Astrocyte (in vitro differentiated cells and primary cell): ENCODE measurements at regions not wholly inside any gene's neighbourhood (a gene's known extent, or its start where the extent isn't known, plus 50 kb on each side); places are given as distances from the start of the nearest gene placed in this dataset.

Experiments
- DNase-seq: peaks from one replicate; pipeline ENCODE4 v3.0.0-alpha.2; 2010; ENCODE audit warnings: low read depth
- FAIRE-seq: peaks from 2 replicates; lab custom pipeline; 2011; peaks lifted over from hg19 to GRCh38; lab: Jason Lieb, UNC
- H2AFZ ChIP-seq: 2 replicates; pipeline ENCODE4 v1.6.0; 2012; ENCODE audit warnings: low read depth, low read length, inconsistent platforms
- H3K27ac ChIP-seq: 2 replicates; pipeline ENCODE4 v1.5.1; 2011; ENCODE audit warnings: low read depth, low read length, inconsistent platforms
- H3K27me3 ChIP-seq: 2 replicates; pipeline ENCODE4 v1.6.0; 2011; ENCODE audit warnings: low read length, inconsistent platforms; ENCODE audit not compliant: insufficient read depth
- H3K36me3 ChIP-seq: 2 replicates; pipeline ENCODE4 v1.5.1; 2011; ENCODE audit warnings: low read length, inconsistent platforms; ENCODE audit not compliant: insufficient read depth
- H3K4me1 ChIP-seq: 2 replicates; pipeline ENCODE4 v1.5.1; 2011; ENCODE audit warnings: low read length, inconsistent platforms; ENCODE audit not compliant: insufficient read depth
- H3K4me2 ChIP-seq: 2 replicates; pipeline ENCODE4 v1.6.0; 2012; ENCODE audit warnings: low read length, inconsistent platforms
- H3K4me3 ChIP-seq: 2 replicates; pipeline ENCODE4 v1.5.1; 2011; ENCODE audit warnings: low read depth, mild to moderate bottlenecking, low read length, inconsistent platforms; ENCODE audit not compliant: insufficient read depth
- H3K79me2 ChIP-seq: 2 replicates; pipeline ENCODE4 v1.6.0; 2012; ENCODE audit warnings: mild to moderate bottlenecking, low read length, inconsistent platforms; ENCODE audit not compliant: insufficient read depth
- H3K9ac ChIP-seq: 2 replicates; pipeline ENCODE4 v1.6.0; 2012; ENCODE audit warnings: mild to moderate bottlenecking, low read length, inconsistent platforms
- H3K9me3 ChIP-seq: 2 replicates; pipeline ENCODE4 v1.5.1; 2012; ENCODE audit warnings: low read depth, mild to moderate bottlenecking, low read length, inconsistent platforms; ENCODE audit not compliant: insufficient read depth
- H4K20me1 ChIP-seq: 2 replicates; pipeline ENCODE4 v1.6.0; 2012; ENCODE audit warnings: low read length, inconsistent platforms; ENCODE audit not compliant: insufficient read depth
- H3K27ac Mint-ChIP-seq: one replicate; pipeline ENCODE4 v1.8.0; 2021; ENCODE audit warnings: mild to moderate bottlenecking, mixed read lengths; ENCODE audit not compliant: unreplicated experiment
- H3K27me3 Mint-ChIP-seq: one replicate; pipeline ENCODE4 v1.8.0; 2021; ENCODE audit warnings: low read depth, mixed read lengths; ENCODE audit not compliant: unreplicated experiment
- H3K36me3 Mint-ChIP-seq: one replicate; pipeline ENCODE4 v1.8.0; 2021; ENCODE audit warnings: low read depth, mixed read lengths; ENCODE audit not compliant: unreplicated experiment
- H3K4me1 Mint-ChIP-seq: one replicate; pipeline ENCODE4 v1.8.0; 2021; ENCODE audit warnings: low read depth, mixed read lengths; ENCODE audit not compliant: unreplicated experiment
- H3K4me3 Mint-ChIP-seq: one replicate; pipeline ENCODE4 v1.8.0; 2021; ENCODE audit warnings: mild to moderate bottlenecking, moderate library complexity, mixed read lengths; ENCODE audit not compliant: unreplicated experiment
- H3K9me3 Mint-ChIP-seq: one replicate; pipeline ENCODE4 v1.8.0; 2021; ENCODE audit warnings: mild to moderate bottlenecking, mixed read lengths; ENCODE audit not compliant: unreplicated experiment
- EZH2 ChIP-seq: IDR thresholded peaks from 2 replicates; pipeline ENCODE4 v1.6.1; 2012; ENCODE audit warnings: mild to moderate bottlenecking, low read length, inconsistent platforms; ENCODE audit not compliant: insufficient read depth
- TF ChIP-seq, protein P1 (sequence below): IDR thresholded peaks from 2 replicates; pipeline ENCODE4 v1.5.1; 2011; ENCODE audit warnings: low read depth, mild to moderate bottlenecking, inconsistent platforms, low read length, moderate library complexity; ENCODE audit not compliant: insufficient read depth

DNA sequence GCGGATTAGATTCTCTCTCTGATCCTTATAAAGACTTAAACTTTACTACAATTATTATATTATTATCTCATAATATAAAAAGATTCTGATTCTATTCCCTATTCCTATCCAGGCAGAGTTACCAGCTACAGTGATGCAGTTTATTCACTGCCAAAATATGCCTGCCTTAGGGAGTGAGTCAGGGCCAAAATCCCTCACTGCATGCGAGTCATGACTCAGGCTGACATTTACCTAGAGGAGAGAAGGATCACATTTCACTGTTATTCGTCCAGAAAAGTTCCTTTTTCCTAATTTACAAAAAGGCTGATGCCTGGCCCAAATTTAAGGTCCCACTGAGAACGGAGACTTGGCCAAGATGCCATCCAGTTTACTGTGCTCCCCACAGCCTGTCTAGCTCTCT, 168.5 kb upstream of the LDB2 start:
- Histone ChIP-seq H3K9ac (peak overlapping the region; percentile 65), H3K4me3 (peak overlapping the region; percentile 39), H3K9me3 (no peaks in the 10 kb centered on the region), H3K79me2 (no peaks in the 10 kb centered on the region), H3K27ac (peak overlapping the region; percentile 86), H3K4me2 (peak overlapping the region; percentile 77), H3K4me1 (peaks cover 35% of the 10 kb centered on the region), H4K20me1 (no peaks in the 10 kb centered on the region), H2AFZ (peak overlapping the region; percentile 70), H3K27me3 (no peaks in the 10 kb centered on the region), H3K36me3 (no peaks in the 10 kb centered on the region)
- DNase-seq (peak; percentile 92), FAIRE-seq (peak; percentile 94)
- Mint-ChIP-seq H3K4me3 (no peak overlapping the region), H3K27ac (peak overlapping the region; percentile 70), H3K4me1 (peaks cover 17% of the 10 kb centered on the region), H3K27me3 (no peaks in the 10 kb centered on the region), H3K9me3 (peaks cover 2% of the 10 kb centered on the region), H3K36me3 (no peaks in the 10 kb centered on the region)
- TF ChIP-seq, protein P1, sequence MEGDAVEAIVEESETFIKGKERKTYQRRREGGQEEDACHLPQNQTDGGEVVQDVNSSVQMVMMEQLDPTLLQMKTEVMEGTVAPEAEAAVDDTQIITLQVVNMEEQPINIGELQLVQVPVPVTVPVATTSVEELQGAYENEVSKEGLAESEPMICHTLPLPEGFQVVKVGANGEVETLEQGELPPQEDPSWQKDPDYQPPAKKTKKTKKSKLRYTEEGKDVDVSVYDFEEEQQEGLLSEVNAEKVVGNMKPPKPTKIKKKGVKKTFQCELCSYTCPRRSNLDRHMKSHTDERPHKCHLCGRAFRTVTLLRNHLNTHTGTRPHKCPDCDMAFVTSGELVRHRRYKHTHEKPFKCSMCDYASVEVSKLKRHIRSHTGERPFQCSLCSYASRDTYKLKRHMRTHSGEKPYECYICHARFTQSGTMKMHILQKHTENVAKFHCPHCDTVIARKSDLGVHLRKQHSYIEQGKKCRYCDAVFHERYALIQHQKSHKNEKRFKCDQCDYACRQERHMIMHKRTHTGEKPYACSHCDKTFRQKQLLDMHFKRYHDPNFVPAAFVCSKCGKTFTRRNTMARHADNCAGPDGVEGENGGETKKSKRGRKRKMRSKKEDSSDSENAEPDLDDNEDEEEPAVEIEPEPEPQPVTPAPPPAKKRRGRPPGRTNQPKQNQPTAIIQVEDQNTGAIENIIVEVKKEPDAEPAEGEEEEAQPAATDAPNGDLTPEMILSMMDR, result no peak
- no peak for TF ChIP-seq EZH2

DNA sequence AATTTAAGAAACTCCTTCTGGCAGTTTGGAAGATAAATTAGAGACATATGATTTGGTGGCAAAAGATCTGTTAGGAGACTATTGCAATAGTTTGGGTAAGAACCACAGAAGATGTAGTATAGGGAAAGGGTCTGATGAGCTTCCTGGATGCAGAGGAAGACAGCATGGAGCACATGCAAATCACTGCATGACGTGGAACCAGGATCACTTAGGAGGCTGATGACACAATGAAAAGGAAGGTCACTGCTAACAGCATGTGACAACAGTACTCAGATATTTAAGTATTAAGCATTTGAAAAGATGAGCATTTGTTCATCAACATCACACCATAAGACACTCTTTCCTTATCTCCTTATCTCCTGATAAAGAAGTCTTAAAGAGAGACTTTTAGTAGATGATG, 167.8 kb upstream of the LDB2 start:
- H3K4me2 ChIP-seq, result peak overlapping the region; percentile 24
- H3K27ac Mint-ChIP-seq, result peak overlapping the region; percentile 75

DNA sequence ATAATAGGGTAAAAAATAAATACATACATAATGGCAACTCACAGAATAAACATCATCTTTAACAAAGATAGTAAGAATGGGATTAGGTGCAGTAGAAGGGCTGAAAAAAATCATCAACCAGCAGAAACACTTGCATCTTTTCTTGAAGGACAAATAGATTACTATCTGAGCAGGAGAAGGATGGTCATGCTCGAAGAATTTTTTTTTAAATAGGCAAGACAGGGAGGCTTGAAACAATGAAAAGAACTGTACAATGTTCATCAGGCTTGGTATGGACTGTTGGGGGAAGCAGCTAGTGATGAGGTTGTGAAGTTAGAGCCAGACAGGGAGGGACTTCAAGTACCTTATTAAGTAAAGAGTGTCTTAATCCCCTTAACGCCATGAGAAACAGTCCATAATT, 167.4 kb upstream of the LDB2 start:
- H3K27ac Mint-ChIP-seq, result no peak overlapping the region
- Histone ChIP-seq H3K9ac (no peak overlapping the region), H3K27ac (peak overlapping the region; percentile 78), H3K36me3 (no peaks in the 10 kb centered on the region), H3K4me2 (no peak overlapping the region), H4K20me1 (no peaks in the 10 kb centered on the region), H3K4me3 (no peak overlapping the region), H3K79me2 (no peaks in the 10 kb centered on the region), H3K4me1 (peaks cover 35% of the 10 kb centered on the region), H2AFZ (no peak overlapping the region), H3K27me3 (no peaks in the 10 kb centered on the region), H3K9me3 (no peaks in the 10 kb centered on the region)
- H3K9me3 Mint-ChIP-seq, result peaks cover 2% of the 10 kb centered on the region
- H3K27me3 Mint-ChIP-seq, result no peaks in the 10 kb centered on the region
- DNase-seq (peak; percentile 21), FAIRE-seq (no peak)
- no peaks in the 10 kb centered on the region for H3K36me3 Mint-ChIP-seq
- peaks cover 17% of the 10 kb centered on the region for H3K4me1 Mint-ChIP-seq
- no peak for TF ChIP-seq EZH2
- TF ChIP-seq, protein P1, result no peak
- no peak overlapping the region for H3K4me3 Mint-ChIP-seq

More for the DNA sequence above, 167.8 kb upstream of the LDB2 start:
- H3K4me1 Mint-ChIP-seq, result peaks cover 17% of the 10 kb centered on the region
- H3K27me3 ChIP-seq, result no peaks in the 10 kb centered on the region
- H3K4me3 Mint-ChIP-seq, result no peak overlapping the region
- peak overlapping the region; percentile 48 for H3K9ac ChIP-seq
- no peak for TF ChIP-seq EZH2
- TF ChIP-seq, protein P1, result no peak
- FAIRE-seq (peak; percentile 9), DNase-seq (peak; percentile 32)
- H4K20me1 ChIP-seq, result no peaks in the 10 kb centered on the region
- peak overlapping the region; percentile 78 for H3K27ac ChIP-seq
- H3K79me2 ChIP-seq, result no peaks in the 10 kb centered on the region
- no peak overlapping the region for H3K4me3 ChIP-seq
- H3K9me3 ChIP-seq, result no peaks in the 10 kb centered on the region
- no peaks in the 10 kb centered on the region for H3K36me3 ChIP-seq
- H3K4me1 ChIP-seq, result peaks cover 35% of the 10 kb centered on the region
- H3K27me3 Mint-ChIP-seq, result no peaks in the 10 kb centered on the region
- no peaks in the 10 kb centered on the region for H3K36me3 Mint-ChIP-seq
- peaks cover 2% of the 10 kb centered on the region for H3K9me3 Mint-ChIP-seq
- no peak overlapping the region for H2AFZ ChIP-seq
